ENCODE measurements at regions not wholly inside any gene's neighbourhood (a gene's known extent, or its start where the extent isn't known, plus 50 kb on each side); places are given as distances from the start of the nearest gene placed in this dataset.
"Not testable (repeated sequence)": the region's sequence is repeated elsewhere in the genome, so short reads cannot be mapped to it uniquely, and the experiment has no call there.

DNA sequence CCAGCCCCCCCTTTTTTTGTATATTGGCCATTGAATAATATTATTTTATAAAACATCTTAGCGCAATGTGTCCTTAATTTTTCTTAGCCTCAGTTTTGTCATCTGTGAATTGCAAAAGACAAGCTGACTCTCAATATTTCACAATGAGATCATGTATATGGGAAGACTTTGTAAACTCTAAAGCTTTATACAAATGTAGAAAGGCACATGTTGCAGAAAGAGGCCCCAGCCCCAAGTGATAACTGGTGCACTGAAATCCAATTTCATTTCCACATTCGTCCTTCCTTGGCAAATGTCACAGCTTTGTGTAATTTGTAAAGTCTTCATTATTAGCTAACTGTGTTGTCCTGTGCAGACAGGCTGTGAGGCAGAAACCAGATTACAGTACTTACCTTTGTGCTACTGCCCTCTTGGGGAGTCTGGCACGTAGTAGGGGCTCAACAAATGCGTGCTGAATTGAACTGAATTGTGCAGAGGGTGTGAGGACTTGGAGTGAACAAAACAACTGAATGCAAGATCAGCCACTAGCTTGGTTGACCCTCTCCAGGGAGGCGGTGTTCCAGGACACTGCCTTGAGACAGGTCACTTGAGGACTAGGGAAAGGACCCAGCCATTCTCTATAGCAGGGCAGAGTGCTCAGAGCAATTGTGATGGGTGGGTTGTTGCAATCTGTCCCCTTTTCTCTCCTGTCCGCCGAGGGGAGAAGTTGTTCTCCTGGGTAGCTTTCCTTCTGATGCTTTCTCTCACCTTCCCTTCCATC is 74.6 kb downstream of the LMO4 start:
- Mint-ChIP-seq H3K27me3 (ENCODE audit: low read depth) (no peaks in the 10 kb centered on the region), H3K9me3 (peaks cover 6% of the 10 kb centered on the region), H3K4me3 (no peak overlapping the region), H3K4me1 (peaks cover 11% of the 10 kb centered on the region), H3K27ac (no peak overlapping the region), H3K36me3 (ENCODE audit: low read depth) (no peaks in the 10 kb centered on the region)
- TF ChIP-seq, protein P1, sequence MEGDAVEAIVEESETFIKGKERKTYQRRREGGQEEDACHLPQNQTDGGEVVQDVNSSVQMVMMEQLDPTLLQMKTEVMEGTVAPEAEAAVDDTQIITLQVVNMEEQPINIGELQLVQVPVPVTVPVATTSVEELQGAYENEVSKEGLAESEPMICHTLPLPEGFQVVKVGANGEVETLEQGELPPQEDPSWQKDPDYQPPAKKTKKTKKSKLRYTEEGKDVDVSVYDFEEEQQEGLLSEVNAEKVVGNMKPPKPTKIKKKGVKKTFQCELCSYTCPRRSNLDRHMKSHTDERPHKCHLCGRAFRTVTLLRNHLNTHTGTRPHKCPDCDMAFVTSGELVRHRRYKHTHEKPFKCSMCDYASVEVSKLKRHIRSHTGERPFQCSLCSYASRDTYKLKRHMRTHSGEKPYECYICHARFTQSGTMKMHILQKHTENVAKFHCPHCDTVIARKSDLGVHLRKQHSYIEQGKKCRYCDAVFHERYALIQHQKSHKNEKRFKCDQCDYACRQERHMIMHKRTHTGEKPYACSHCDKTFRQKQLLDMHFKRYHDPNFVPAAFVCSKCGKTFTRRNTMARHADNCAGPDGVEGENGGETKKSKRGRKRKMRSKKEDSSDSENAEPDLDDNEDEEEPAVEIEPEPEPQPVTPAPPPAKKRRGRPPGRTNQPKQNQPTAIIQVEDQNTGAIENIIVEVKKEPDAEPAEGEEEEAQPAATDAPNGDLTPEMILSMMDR (IDR thresholded peaks at IDR 0.05; ENCODE audit: unreplicated experiment in 3 of 3): no peak

DNA sequence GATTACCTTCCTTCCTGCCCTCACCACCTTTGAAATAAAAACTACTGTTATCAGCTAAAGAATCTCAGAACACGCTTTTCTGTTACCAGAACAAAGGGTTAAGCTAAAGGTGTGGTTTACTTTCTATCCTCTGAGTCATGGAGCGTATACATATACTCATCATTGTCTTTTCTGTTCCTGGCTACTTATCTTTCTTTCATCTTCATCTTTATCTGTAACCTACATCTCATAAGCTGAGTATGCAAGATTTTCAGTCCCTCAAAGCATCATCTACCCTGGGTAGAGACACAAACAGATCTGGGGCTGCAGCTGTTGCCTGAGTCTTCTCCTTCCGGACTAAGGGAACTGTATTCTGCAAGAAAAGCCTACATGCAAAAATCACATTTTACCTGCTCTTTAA is 75.6 kb downstream of the LMO4 start:
- Mint-ChIP-seq H3K27me3 (ENCODE audit: low read depth) (no peaks in the 10 kb centered on the region), H3K9me3 (peaks cover 6% of the 10 kb centered on the region), H3K4me3 (no peak overlapping the region), H3K4me1 (peaks cover 11% of the 10 kb centered on the region), H3K27ac (no peak overlapping the region), H3K36me3 (ENCODE audit: low read depth) (no peaks in the 10 kb centered on the region)
- TF ChIP-seq, protein P1 (IDR thresholded peaks at IDR 0.05; ENCODE audit: unreplicated experiment in 3 of 3): no peak

DNA sequence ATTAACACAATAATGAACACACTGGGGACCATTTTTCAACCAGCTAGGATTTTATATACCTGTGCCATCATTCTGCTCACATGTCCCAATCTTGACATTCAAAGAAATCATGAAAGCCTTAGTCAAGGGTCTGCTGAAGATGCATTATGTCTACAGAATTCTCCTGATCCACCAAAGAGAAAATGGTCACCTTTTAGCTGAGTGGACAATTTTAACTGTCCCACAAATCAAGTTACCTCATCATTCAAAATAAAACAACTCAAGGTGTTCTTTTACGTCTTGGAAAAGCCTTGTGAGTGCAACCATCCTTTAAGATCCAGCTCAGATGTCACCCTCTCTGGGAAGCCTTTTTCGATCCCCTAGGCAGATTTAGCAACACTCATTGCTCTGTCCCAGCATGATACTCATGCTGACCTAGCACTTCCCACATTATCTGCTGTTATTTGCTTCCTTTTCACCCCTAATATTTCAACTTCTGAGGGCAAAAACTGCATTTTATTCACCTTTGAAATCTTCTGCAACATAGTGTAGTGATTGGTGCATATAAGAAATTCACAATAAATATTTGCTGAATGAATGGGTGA is 80.1 kb downstream of the LMO4 start:
- no peaks in the 10 kb centered on the region for H3K36me3 Mint-ChIP-seq (ENCODE audit: low read depth)
- peaks cover 6% of the 10 kb centered on the region for H3K9me3 Mint-ChIP-seq
- H3K27ac Mint-ChIP-seq: no peak overlapping the region
- peaks cover 10% of the 10 kb centered on the region for H3K4me1 Mint-ChIP-seq
- TF ChIP-seq, protein P1 (IDR thresholded peaks at IDR 0.05; ENCODE audit: unreplicated experiment in 3 of 3): no peak
- no peaks in the 10 kb centered on the region for H3K27me3 Mint-ChIP-seq (ENCODE audit: low read depth)
- no peak overlapping the region for H3K4me3 Mint-ChIP-seq

DNA sequence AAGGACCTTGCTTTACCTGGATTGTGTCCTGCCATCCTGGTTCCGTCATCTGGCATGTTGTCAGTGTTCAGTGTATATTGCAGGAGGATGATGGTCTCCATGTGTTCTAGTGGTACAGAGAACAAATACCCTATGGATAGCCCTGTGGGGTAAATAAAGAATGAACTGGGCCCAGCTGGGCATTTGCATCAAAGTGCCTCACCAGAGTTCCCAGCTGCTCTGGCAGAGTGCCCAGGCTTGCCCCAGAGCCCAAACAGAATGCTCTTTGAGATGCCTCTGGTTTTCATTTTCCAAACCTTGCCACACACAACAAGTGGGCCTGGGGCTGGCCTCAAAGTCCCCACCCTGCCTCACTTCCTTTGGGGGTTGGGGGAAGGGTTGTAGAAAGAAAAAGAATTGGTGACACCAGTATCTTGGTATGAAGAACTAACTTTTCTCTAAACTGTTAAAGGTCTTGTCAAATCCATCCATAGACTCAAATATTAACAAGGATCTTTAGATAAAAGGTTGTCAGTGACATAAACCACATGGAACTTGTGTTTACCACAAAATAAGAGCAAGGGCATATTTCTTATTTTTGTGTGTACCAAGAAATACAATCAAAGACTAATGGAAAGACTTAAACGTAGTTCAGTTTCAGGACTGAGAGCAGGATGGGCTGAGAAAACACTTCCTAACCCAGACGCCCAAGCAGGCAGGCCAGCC is 82.2 kb downstream of the LMO4 start:
- peaks cover 10% of the 10 kb centered on the region for H3K4me1 Mint-ChIP-seq
- no peak overlapping the region for H3K4me3 Mint-ChIP-seq

DNA sequence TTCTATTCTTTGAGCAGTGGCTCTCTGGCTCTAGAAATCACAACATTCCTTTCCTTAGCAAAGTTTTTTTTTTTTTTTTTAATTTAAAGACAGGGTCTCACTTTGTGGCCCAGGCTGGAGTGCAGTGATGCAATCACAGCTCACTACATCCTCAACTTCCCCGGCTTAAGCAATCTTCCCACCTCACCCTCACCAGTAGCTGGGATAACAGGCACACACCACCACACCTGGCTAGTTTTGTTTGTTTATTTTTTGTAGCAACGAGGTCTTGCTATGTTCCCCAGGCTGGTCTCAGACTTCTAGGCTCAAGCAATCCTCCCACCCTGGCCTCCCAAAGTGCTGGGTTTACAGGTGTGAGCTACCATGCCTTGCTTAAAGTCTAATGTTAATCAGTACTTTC is 85.2 kb downstream of the LMO4 start:
- not testable (repeated sequence) for H3K9me3 Mint-ChIP-seq

More for the DNA sequence above, 82.2 kb downstream of the LMO4 start:
- H3K36me3 Mint-ChIP-seq (ENCODE audit: low read depth): no peaks in the 10 kb centered on the region
- H3K27ac Mint-ChIP-seq: no peak overlapping the region
- H3K27me3 Mint-ChIP-seq (ENCODE audit: low read depth): no peaks in the 10 kb centered on the region
- H3K9me3 Mint-ChIP-seq: peaks cover 9% of the 10 kb centered on the region
- TF ChIP-seq, protein P1 (IDR thresholded peaks at IDR 0.05; ENCODE audit: unreplicated experiment in 3 of 3): no peak

DNA sequence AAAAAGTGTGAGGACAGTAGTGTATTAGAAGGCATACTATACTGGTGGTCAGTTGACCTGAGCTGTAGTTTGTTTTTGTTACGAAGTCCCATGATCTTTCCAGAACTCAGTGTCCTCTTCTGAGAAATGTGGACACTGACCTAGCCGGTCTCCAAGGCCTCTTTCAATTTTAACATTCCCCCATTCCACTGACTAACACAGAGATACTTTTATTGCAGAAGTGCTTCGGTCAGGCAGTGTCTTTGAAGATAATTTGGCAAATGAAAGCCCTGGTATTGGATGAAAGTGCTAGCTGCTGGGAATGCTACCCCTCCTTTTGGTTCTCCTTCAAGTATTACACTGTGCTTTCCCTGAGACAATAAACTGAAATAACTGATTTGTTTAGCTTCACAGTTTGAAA is 89.4 kb downstream of the LMO4 start:
- no peak overlapping the region for H3K4me3 Mint-ChIP-seq
- no peaks in the 10 kb centered on the region for H3K27me3 Mint-ChIP-seq (ENCODE audit: low read depth)
- no peaks in the 10 kb centered on the region for H3K36me3 Mint-ChIP-seq (ENCODE audit: low read depth)
- H3K27ac Mint-ChIP-seq: no peak overlapping the region
- TF ChIP-seq, protein P1 (IDR thresholded peaks at IDR 0.05; ENCODE audit: unreplicated experiment in 3 of 3): no peak
- peaks cover 6% of the 10 kb centered on the region for H3K9me3 Mint-ChIP-seq
- H3K4me1 Mint-ChIP-seq: no peaks in the 10 kb centered on the region

More for the DNA sequence above, 85.2 kb downstream of the LMO4 start:
- H3K4me1 Mint-ChIP-seq; H3K4me3 Mint-ChIP-seq; H3K36me3 Mint-ChIP-seq (ENCODE audit: low read depth); H3K27me3 Mint-ChIP-seq (ENCODE audit: low read depth); H3K27ac Mint-ChIP-seq: not testable (repeated sequence)

Measured in nephron (organoid).